GM12873 (cell line): ENCODE measurements at regions not wholly inside any gene's neighbourhood (a gene's known extent, or its start where the extent isn't known, plus 50 kb on each side); places are given as distances from the start of the nearest gene placed in this dataset.

Experiments used
- CTCF ChIP-seq: IDR thresholded peaks from 2 replicates; pipeline ENCODE4 v1.5.1; 2012; ENCODE audit warnings: low read depth, mild to moderate bottlenecking, moderate library complexity, low read length, control low read depth; ENCODE audit not compliant: insufficient read depth; ENCODE audit errors: missing control alignments

GRCh38 chr14:48849741-48850322 is 736.3 kb downstream of the RPS29 start:
- TF ChIP-seq CTCF = no peak

DNA sequence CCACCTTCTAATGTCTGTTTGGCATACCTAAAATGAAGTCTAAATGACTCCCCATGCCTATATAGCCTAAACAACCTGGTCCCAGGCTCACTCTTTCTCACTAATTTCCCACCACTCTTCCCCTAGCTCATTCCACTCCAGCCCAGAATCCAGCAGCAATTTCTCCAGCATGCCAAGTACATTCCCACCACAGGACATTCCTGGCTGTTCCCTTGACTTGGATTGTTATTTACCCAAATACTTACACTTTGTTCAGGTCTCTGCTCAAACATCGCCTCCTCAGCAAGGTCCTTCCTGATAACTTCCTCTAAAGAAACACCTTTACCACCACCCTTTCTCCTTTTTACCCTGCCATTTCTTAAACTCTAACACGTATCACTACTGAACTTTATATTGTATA is 743.4 kb downstream of the RPS29 start:
- no peak for TF ChIP-seq CTCF

DNA sequence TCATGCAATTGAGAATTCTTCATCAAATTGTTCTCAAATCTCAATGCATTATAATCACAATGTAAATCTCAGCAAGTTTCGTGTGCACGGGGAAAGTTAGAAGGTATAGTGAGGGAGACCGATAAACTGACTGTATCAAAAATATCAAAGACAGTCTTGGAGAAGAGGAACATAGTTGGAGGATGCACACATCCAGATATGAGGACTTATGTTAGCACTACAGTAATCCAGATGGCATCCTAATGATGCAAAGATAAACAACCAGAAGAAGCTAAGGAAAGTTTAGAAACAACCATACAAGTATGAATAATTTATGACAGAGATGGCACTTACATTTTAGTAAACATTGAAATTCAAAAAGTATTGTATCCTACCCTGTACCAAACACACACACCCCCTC is 760.1 kb downstream of the RPS29 start:
- TF ChIP-seq CTCF = no peak

GRCh38 chr14:48814562-48814961 is 771.6 kb downstream of the RPS29 start:
- no peak for TF ChIP-seq CTCF

DNA sequence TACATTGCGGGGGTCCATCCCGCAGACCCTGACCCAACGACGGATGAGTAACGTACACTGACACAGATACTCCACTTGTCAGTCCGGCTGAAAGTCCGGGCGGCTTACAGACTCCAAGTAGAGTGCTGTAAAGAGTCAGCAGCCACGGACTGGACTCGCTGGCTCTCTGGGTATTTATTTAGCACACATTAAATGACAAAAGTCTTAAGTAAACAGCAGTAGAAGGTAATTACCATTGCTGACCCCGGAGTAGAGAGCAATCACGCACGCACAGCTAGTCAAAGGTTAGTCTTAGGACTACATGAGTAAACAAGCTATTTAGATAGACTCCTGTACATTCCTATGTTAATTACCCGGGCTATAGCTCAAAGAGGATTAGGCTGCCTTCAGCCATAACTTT is 780.9 kb downstream of the RPS29 start:
- TF ChIP-seq CTCF = no peak

DNA sequence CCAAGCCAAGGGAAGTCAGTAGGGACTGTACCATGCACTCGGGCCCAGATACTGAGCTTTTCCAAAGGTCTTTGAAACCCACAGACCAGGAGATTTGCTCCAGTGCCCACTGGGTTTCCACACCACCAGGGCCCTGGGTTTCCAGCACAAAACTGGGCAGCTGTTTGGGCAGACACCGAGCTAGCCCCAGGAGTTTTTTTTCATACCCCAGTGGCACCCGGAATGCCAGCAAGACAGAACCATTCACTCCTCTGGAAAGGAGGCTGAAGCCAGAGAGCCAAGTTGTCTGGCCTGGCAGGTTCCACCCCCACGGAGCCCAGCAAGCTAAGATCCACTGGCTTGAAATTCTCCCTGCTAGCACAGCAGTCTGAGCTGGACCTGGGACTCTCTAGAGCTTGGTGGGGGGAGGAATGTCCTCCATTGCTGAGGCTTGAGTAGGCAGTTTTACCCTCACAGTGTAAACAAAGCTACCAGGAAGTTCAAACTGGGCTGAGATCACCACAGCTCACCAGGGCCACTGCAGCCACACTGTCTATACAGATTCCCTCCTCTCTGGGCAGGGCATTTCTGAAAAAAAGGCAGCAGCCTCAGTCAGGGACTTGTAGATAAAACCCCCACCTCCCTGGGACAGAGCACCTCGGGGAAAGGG is 793.7 kb downstream of the RPS29 start:
- no peak for TF ChIP-seq CTCF

DNA sequence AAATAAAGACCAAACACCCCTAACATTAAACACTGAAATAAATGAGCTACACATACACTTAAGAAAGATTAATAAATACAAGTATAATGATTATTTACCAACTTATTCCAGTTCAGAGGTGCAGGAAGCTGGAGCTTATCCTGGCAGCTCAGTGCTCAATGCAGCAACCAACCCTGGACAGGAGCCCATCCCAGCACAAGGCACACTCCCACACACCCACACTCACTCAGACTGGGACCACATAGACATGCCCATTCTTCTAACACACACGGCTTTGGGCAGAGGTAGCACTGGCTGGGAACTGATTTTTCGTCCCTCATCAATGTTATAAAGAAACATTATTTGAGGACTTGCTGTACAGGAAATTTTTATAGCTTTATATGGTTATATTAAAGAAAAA is 797.4 kb downstream of the RPS29 start:
- no peak for TF ChIP-seq CTCF
